ENCODE measurements at regions not wholly inside any gene's neighbourhood (a gene's known extent, or its start where the extent isn't known, plus 50 kb on each side); places are given as distances from the start of the nearest gene placed in this dataset.

- Histone ChIP-seq H3K4me1 (replicated peaks in 1 of 2; ENCODE audit: control insufficient read depth in 2 of 2, insufficient read depth in 2 of 2, low read length in 2 of 2) (peaks cover 5 to 13% of the 10 kb centered on the region in 2 experiments; a peak in 4 of 5 replicates), H3K27me3 (ENCODE audit: control insufficient read depth in 2 of 2, insufficient read depth in 2 of 2, low read length in 2 of 2) (no peaks in the 10 kb centered on the region), H3K4me2 (ENCODE audit: insufficient read depth, low read length) (no peak overlapping the region), H2AFZ (ENCODE audit: low read depth, low read length) (peak overlapping the region; percentile 32; the same call in 1 of the 2 replicates), H3K9me3 (replicated peaks; ENCODE audit: control insufficient read depth, insufficient read depth, low read depth, low read length) (no peaks in the 10 kb centered on the region), H3K9ac (ENCODE audit: insufficient read depth in 1 of 2, low read depth in 2 of 2, low read length in 2 of 2) (no peak overlapping the region), H3K36me3 (ENCODE audit: control insufficient read depth, insufficient read depth, low read length) (no peaks in the 10 kb centered on the region), H3K27ac (ENCODE audit: extremely low read depth, low read depth, low read length) (no peak overlapping the region), H3K4me3 (no peak overlapping the region), H3K9me1 (ENCODE audit: control insufficient read depth, insufficient read depth, low read length) (no peaks in the 10 kb centered on the region), H3K79me2 (ENCODE audit: control insufficient read depth, insufficient read depth, low read length) (no peaks in the 10 kb centered on the region), H4K20me1 (replicated peaks; ENCODE audit: control insufficient read depth, insufficient read depth, low read length) (no peaks in the 10 kb centered on the region)
- in situ Hi-C loops (cut with MboI), result no loop called here
- ATAC-seq, result no peak
- 4% methylated on average over 5 of the region's 5 CpGs for WGBS (ENCODE audit: insufficient coverage, low coverage, missing lambda C conversion rate)
- no TSS peak for BruUV-seq (replicated peaks)
- FAIRE-seq, result no peak
- TF ChIP-seq TEAD4 (IDR thresholded peaks at IDR 0.05; ENCODE audit: low read length) (peak; percentile 33; the same call in 1 of the 2 replicates), TEAD4 (CRISPR knock-in tag; IDR thresholded peaks at IDR 0.05; ENCODE audit: borderline replicate concordance) (no peak), ZNF239 (CRISPR knock-in tag; IDR thresholded peaks at IDR 0.05) (no peak), HMGN3 (IDR thresholded peaks at IDR 0.05; ENCODE audit: borderline replicate concordance, extremely low read depth, insufficient read length, low read depth, low read length) (no peak), NFYB (IDR thresholded peaks at IDR 0.05; ENCODE audit: extremely low read depth, insufficient read length) (no peak), MEIS2 (IDR thresholded peaks at IDR 0.05; ENCODE audit: partially characterized antibody) (peak; percentile 32), PRDM10 (IDR thresholded peaks at IDR 0.05; ENCODE audit: partially characterized antibody) (peak; percentile 82), PHB (CRISPR knock-in tag; IDR thresholded peaks at IDR 0.05) (no peak)
- intact Hi-C loops (cut with micrococcal nuclease), result no loop called here
- ChIA-PET POLR2A (no interaction called here), CTCF (ENCODE audit: low intra/inter-chr PET ratio) (interaction anchor here (0.6 kb wide), 1 partner anchor 1024 kb away, joined by 3 read pairs; no protein-coding TSS in a partner anchor)
- DNase-seq (ENCODE audit: extremely low read depth in 1 of 4, low spot score in 3 of 4), result peak in 1 of 4 experiments; percentile 9
Measured at GRCh38 chr12:19575337-19576243, 136.3 kb downstream of the AEBP2 start.

Measured in K562 (cell line).